GM18505 (cell line): ENCODE measurements at regions not wholly inside any gene's neighbourhood (a gene's known extent, or its start where the extent isn't known, plus 50 kb on each side); places are given as distances from the start of the nearest gene placed in this dataset.

Source experiments
- ATAC-seq: cut with Tn5 transposase; IDR thresholded peaks from one replicate; pipeline ENCODE4 v1.9.1; 2021; ENCODE audit not compliant: unreplicated experiment
- POLR2A ChIP-seq: IDR thresholded peaks from 4 replicates; pipeline ENCODE4 v1.6.1; 2011; ENCODE audit warnings: borderline replicate concordance; ENCODE audit not compliant: insufficient read depth, insufficient read length; ENCODE audit errors: extremely low read depth

DNA sequence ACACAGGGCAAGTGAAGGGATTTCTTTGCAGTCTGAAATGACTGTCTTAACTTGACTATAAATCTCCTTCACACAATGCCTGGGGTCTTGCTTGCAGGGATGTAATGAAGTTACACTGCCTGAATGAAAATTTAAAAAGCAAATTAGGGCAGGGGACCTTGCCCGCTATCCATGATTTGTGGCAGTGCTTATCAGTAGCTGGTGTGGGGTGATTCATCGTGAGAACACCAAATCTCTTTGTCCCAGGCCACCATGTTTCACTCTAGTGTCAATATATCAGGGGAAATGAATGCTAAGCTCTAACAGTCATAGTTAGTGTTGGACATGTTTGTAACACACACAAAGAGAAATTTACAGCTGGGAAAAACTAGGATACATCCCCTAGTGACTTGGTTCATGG lies 713.7 kb upstream of the EPHA7 start:
- TF ChIP-seq POLR2A = no peak
- no peak for ATAC-seq

DNA sequence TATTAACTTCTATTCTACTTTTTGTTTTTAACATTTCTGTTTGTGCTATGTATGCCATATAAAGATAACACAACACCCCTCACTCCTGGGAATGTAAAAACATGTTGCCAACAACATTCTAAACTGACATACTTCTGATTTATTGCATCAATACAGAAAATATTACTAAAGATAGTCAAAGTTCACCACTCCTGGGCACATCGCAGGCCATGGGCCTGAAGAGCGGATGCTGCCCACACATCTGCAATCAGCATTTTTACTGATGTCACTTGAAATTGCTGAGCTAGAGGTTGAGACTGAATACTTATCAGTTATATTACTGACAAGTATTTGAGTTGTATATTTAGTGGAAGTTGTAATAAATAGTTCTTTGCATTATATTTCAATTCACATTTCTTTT lies 711.9 kb upstream of the EPHA7 start:
- TF ChIP-seq POLR2A = no peak
- no peak for ATAC-seq

DNA sequence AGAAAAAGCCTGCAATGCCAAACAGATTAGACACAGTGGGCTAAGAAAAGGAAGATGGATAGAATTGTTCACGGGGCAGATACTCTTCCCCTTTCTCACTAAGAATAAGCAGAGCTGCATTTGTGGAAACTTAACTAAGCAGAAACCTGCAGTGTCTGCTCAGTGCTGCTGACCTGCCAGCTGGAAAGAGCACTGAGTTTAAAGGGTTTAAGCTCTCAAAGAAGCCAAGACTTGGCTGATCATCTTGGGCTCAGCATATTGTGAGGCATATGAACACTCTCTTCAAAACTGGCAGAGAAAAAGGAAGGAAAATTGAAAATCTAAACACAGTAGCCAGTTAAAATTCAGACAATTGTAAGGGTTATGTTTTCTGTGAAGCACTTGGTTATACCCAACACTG lies 711.1 kb upstream of the EPHA7 start:
- no peak for TF ChIP-seq POLR2A
- no peak for ATAC-seq

DNA sequence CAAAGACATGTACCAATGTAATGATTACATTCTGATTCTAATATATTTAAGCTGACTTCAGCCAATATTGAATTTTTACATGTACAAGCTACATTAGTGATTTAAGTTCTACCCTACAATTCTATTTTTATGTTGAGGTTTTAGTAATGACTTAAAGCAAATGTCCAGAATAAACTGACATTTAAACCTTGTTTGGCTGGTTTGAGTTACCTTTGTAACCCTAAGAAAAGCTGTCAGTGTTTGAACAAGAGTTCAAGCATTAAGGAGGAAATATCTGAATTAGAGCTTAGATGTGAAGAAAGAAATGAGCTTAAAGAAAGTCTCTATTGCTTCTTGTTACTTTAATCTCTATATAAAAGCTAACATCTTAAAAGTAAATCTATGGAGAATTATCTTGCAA lies 710.6 kb upstream of the EPHA7 start:
- no peak for TF ChIP-seq POLR2A
- ATAC-seq = no peak

DNA sequence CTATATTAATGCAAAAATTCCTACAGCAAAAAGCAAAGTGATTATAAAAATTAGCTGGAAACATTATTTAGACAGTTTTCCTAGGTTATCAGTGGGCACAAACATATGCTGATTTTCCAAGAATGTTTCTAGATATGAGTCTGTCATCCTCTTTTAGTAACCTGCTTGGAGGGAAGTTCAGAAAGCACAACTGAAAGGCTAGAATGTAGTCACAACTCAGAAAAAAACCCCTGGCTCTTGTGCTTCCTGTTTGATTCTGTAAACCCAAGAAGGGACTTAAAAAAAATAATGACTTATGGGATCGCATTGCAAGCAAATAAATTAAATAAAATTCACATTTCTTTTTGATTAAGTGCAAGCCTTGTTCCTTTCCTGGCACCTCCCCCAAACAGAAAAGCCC lies 708.4 kb upstream of the EPHA7 start:
- TF ChIP-seq POLR2A = no peak
- ATAC-seq = no peak

DNA sequence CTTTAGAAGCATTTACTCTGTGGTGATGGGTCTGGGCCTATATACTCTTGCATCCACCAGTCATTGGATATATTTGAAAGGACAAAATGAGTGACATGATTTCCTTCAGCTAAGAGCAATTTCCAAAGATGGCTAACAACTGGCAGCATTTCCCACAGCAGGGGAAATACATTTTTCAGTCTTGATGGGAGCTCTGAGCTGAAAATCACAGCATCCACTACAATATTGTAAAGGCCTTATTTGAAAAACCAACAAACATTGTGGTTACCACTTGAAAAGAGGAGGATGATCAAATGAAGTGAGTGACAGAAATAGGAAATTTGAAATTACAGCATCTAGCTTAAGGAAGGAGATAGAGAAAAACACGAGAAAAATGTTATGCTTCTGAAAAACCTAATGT lies 705.0 kb upstream of the EPHA7 start:
- no peak for TF ChIP-seq POLR2A
- no peak for ATAC-seq

DNA sequence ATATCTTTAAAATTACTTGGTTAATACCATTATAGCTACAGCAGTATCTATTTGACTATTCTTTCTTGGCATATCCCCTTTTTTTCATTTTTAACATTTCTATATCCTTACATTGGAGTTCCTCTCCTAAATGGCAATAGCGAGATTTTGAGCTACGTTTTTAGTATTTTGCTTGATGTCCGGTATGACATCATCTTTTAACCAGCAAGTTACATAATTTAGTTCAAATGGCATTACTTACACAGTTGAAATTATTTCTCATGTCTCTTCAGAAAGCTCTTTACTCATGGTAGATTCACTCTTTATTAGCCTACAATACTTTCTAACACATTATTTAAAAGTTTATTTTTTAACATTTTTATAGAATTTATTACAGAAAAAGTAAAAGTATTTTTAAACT lies 701.7 kb upstream of the EPHA7 start:
- TF ChIP-seq POLR2A = no peak

DNA sequence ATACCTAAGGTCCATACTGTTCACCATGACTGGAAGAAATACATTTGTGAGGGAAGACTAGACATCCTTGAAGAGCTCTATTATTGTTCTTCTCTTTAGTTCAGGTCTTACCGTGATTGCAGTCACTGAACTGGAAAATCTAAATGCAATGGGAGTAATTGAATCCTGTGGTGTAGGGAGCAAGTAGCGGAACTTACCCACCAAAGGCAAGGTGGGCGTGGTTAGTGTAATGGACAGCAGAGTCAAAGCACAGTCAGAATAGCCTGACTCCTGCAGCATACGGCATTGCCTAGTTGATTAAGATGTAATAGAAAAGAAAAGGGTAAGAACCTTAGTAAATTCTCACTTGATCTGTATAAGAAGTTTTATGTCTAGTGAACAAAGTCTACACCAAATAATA lies 679.7 kb upstream of the EPHA7 start:
- ATAC-seq = no peak
- no peak for TF ChIP-seq POLR2A

More for the DNA sequence above, 701.7 kb upstream of the EPHA7 start:
- no peak for ATAC-seq

DNA sequence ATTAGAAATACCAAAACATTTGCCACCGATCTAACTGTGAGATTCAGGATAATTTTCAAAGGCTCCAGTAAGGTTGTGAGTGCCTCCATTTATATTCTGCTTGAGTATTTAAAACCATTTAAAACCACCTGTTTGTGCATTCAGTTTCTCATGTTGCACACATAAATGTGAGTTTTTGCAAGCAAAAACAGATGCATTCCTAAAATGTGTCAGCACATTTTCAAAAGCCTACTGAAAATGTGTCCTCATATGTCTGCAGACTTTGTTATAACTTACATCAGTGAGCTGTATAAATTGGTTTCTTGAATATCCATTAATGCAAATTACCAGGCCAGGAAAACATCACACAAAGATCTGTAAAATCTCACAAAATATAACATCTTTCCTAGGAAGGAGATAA lies 676.6 kb upstream of the EPHA7 start:
- TF ChIP-seq POLR2A = no peak
- no peak for ATAC-seq

DNA sequence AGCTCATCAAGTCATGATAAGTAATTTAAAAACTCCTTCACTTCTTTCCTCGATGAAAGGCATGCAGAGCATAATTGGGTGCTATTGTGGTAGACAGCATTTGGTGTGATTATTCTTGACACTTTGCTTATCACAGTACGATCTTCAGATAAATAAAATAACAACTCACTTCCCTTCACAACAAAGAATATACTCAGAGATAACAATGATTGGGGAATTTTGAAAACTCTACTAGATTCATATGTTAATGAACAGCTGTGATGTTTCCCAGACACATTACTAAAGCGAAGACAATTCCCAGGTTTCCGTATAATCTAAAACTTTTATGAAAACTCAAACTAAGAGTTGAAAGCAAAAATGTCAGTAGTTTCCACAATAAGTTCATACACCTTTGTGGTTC lies 670.6 kb upstream of the EPHA7 start:
- ATAC-seq = no peak
- no peak for TF ChIP-seq POLR2A

DNA sequence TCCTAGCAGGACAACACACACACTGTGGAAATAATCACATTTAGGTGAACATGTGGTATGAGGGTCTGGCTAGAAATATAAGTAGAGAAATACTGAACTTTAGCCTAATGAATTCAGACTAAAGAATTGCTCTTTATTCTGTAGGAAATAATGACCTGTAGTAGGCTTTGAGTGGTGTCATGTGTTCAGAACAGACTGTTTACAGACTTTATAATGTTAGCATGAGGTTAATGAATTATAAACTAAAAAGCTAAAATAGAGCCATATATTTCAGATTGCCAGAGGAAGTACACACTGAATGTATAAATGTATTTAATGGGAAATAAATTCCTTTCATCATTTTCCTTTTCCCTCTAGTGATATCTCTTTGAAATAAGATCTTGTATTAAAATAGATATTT lies 669.5 kb upstream of the EPHA7 start:
- no peak for ATAC-seq
- no peak for TF ChIP-seq POLR2A

DNA sequence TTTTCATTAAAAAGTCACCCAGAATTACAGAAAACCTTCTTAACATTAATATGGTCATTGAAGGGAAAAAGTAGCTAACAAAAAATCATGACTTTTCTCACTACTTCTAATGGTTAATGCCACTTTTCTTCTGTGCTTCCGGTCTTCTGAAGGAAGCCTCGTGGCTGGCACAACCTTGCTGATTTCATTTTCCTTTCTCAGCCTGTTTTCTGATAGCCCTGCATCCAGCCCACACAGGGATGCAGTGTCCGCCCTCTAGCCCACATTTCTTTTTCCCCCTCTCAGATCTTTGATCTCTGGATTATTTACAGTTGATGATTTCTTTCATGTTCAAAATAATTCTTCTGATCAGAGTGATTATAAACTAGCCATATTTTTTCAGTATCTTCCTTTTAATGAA lies 655.4 kb upstream of the EPHA7 start:
- ATAC-seq = no peak
- TF ChIP-seq POLR2A = no peak

DNA sequence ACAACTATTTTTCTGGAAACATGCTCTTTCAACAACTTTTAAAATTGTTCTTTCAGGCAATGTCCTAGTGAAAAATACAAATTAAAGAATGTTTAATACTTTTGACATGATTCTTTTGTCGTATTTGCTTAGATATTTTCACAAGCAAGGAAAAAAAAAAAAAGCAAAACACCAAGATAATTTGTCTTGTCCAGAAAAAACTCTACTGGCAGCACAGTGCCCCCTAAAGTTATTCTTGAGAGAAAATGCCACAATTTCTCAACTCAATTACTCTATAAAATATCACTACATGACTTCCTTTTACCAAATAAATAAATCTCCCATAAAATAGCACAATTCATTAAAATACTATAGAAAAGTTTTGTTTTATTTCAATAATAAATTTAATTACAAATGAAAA lies 652.5 kb upstream of the EPHA7 start:
- no peak for ATAC-seq
- TF ChIP-seq POLR2A = no peak

DNA sequence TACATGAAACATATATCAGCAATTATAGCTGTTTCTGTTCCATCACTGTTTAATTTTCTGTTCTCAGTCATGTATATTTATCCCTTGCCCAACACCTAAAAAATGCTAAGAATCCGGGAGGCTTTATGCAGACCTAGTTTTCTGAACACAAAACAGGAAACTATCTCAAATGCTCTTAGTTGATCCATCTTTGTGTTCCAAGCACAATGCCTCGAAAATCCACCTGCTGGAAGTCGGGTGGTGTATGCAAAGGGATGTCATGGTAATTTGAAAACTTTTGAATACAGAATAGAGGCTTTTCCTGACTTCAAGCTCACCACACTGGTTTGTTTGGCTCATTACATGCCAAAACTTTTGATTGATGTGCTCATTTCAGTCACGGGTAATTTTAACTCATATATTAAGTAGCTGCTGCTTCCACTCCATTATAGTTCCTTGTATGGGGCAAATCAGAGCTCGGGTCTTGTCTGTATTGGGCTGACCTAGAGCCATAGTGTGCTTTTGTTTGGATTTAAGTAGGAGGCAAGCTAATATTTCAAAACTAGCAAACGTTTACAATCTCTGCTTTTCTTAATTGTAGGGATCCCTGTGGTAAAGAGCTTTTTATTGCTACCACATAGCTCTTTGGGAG lies 646.5 kb upstream of the EPHA7 start:
- TF ChIP-seq POLR2A = no peak
- no peak for ATAC-seq

DNA sequence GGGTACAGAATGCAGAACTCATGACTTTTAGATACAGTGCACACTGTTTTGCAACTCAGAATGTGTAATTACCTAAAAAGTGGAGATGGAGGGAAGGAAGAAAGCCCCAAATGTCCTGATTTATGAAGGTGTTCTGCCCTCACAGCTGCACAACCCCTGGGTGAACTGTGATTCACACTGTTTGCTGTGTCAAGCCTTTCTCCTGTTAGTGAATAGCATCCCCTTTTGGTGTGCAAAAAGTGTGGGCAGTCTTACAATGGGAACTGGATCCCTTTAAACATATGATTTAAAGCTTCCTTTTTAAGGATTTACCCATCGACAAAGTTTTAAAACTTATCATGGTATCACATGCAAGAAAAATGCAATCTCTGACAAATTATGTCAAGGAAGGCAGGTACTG lies 633.4 kb upstream of the EPHA7 start:
- TF ChIP-seq POLR2A = no peak
- no peak for ATAC-seq
